K562 (cell line): ENCODE measurements at regions not wholly inside any gene's neighbourhood (a gene's known extent, or its start where the extent isn't known, plus 50 kb on each side); places are given as distances from the start of the nearest gene placed in this dataset.

Experiments used
- ATAC-seq: fragments of 200-7000 bp; cut with Tn5 transposase; 3 replicates; pipeline ENCODE4 v1.9.1; 2020; ENCODE audit warnings: moderate library complexity
- BruUV-seq: library from RNA; stranded (reverse); fragments of 400-500 nt; replicated peaks from 2 replicates; lab custom pipeline; 2021; lab: Mats Ljungman, UMichigan
- CTCF ChIA-PET: fragments of 300-600 bp; formaldehyde crosslinking; extraction: SDS; loops from one replicate; lab custom pipeline; 2021; ENCODE audit warnings: low intra/inter-chr PET ratio; lab: Yijun Ruan, JAX
- POLR2A ChIA-PET: fragments of 300-600, 350-650 bp; sonication (Branson Sonifier 250); formaldehyde crosslinking; extraction: SDS; loops from one replicate; lab custom pipeline; 2021; ENCODE audit warnings: antibody characterized with exemption, inconsistent platforms; lab: Yijun Ruan, JAX
- DNase-seq, 4 experiments: peaks; one replicate each; pipeline versions ENCODE4 v3.0.0 to v3.0.0-alpha.2; 2011 to 2018; ENCODE audit warnings: low spot score in 3 of 4, mixed read lengths in 3 of 4; ENCODE audit errors: extremely low read depth in 1 of 4
- FAIRE-seq: peaks from 2 replicates; lab custom pipeline; 2011; peaks lifted over from hg19 to GRCh38; lab: Jason Lieb, UNC
- H2AFZ ChIP-seq: 2 replicates; pipeline ENCODE4 v1.6.0; 2011; ENCODE audit warnings: low read depth, low read length, control low read depth, inconsistent platforms
- H3K27ac ChIP-seq: fragments of 200-600 bp; 3 replicates; pipeline ENCODE4 v1.8.0; 2011; ENCODE audit warnings: low read depth, mild to moderate bottlenecking, control low read depth, inconsistent platforms, low read length, moderate library complexity, mixed read lengths; ENCODE audit errors: extremely low read depth
- H3K27me3 ChIP-seq, 2 experiments: fragments of 300-600 bp in 1 of 2; 2 replicates in 1 of 2; 3 replicates in 1 of 2; pipeline versions ENCODE4 v1.6.0 to v1.8.0; 2011; ENCODE audit warnings: inconsistent platforms in 2 of 2, low read length in 2 of 2, mild to moderate bottlenecking in 1 of 2, mixed read lengths in 1 of 2, moderate library complexity in 1 of 2; ENCODE audit not compliant: control insufficient read depth in 2 of 2, insufficient read depth in 2 of 2
- H3K36me3 ChIP-seq: fragments of 300-600 bp; 3 replicates; pipeline ENCODE4 v1.8.0; 2011; ENCODE audit warnings: mild to moderate bottlenecking, low read length, inconsistent platforms; ENCODE audit not compliant: control insufficient read depth, insufficient read depth
- H3K4me1 ChIP-seq, 2 experiments: fragments of 200-600 bp in 1 of 2; replicated peaks in 1 of 2; 2 replicates in 1 of 2; 3 replicates in 1 of 2; pipeline versions ENCODE4 v1.5.1 to v1.8.0; 2011; ENCODE audit warnings: inconsistent platforms in 2 of 2, low read length in 2 of 2, mild to moderate bottlenecking in 1 of 2, mixed read lengths in 1 of 2, moderate library complexity in 1 of 2; ENCODE audit not compliant: control insufficient read depth in 2 of 2, insufficient read depth in 2 of 2
- H3K4me2 ChIP-seq: 2 replicates; pipeline ENCODE4 v1.6.1; 2011; ENCODE audit warnings: low read length, control low read depth, inconsistent platforms, mixed read lengths; ENCODE audit not compliant: insufficient read depth
- H3K4me3 ChIP-seq: fragments of 200-600 bp; sonication (generic), shearing (Covaris generic); 2 replicates; pipeline ENCODE4 v1.5.1; 2016; ENCODE audit warnings: control low read depth, inconsistent platforms
- H3K79me2 ChIP-seq: fragments of 200-600 bp; 3 replicates; pipeline ENCODE4 v1.8.0; 2011; ENCODE audit warnings: low read length, inconsistent platforms; ENCODE audit not compliant: control insufficient read depth, insufficient read depth
- H3K9ac ChIP-seq, 2 experiments: 2 replicates each; pipeline versions ENCODE4 v1.6.0 to v1.6.1; 2011; ENCODE audit warnings: low read depth in 2 of 2, low read length in 2 of 2, control low read depth in 1 of 2, inconsistent platforms in 1 of 2, mild to moderate bottlenecking in 1 of 2, mixed read lengths in 1 of 2; ENCODE audit not compliant: insufficient read depth in 1 of 2
- H3K9me1 ChIP-seq: one replicate; pipeline ENCODE4 v1.6.0; 2011; ENCODE audit warnings: inconsistent platforms, mild to moderate bottlenecking, low read length, moderate library complexity; ENCODE audit not compliant: control insufficient read depth, insufficient read depth
- H3K9me3 ChIP-seq: replicated peaks from 2 replicates; pipeline ENCODE4 v1.5.1; 2011; ENCODE audit warnings: low read depth, low read length, inconsistent platforms; ENCODE audit not compliant: control insufficient read depth, insufficient read depth
- H4K20me1 ChIP-seq: replicated peaks from 2 replicates; pipeline ENCODE4 v1.6.1; 2011; ENCODE audit warnings: low read length, inconsistent platforms, mixed read lengths; ENCODE audit not compliant: control insufficient read depth, insufficient read depth
- E2F3 ChIP-seq: fragments of 250-450 bp; sonication (Bioruptor Pico); IDR thresholded peaks from 2 replicates; pipeline ENCODE4 v1.4.0; 2020; ENCODE audit warnings: mild to moderate bottlenecking
- HDAC6 ChIP-seq: IDR thresholded peaks from 2 replicates; pipeline ENCODE4 v1.6.1; 2012; ENCODE audit warnings: low read depth, mild to moderate bottlenecking, control low read depth, inconsistent platforms, low read length, moderate library complexity
- HLTF ChIP-seq: fragments of 450-650 bp; IDR thresholded peaks from 2 replicates; pipeline ENCODE4 v1.6.1; 2016
- NFATC3 ChIP-seq: fragments of 450-650 bp; IDR thresholded peaks from 2 replicates; pipeline ENCODE4 v1.6.1; 2017; ENCODE audit warnings: mild to moderate bottlenecking
- PTRF ChIP-seq: fragments of 450-650 bp; IDR thresholded peaks from 2 replicates; pipeline ENCODE4 v1.6.1; 2016; ENCODE audit warnings: mild to moderate bottlenecking, missing genetic modification characterization, missing compliant biosample characterization
- TCF3 ChIP-seq: sonication (generic); formaldehyde crosslinking; IDR thresholded peaks from 2 replicates; pipeline ENCODE4 v1.4.0; 2020; ENCODE audit warnings: mild to moderate bottlenecking, missing genetic modification reagents
- ZBTB34 ChIP-seq: fragments of 250-450 bp; sonication (Bioruptor Pico); IDR thresholded peaks from 2 replicates; pipeline ENCODE4 v1.8.0; 2021; ENCODE audit warnings: mild to moderate bottlenecking, moderate library complexity
- ZNF146 ChIP-seq: IDR thresholded peaks from one replicate; pipeline ENCODE4 v1.6.1; 2018; ENCODE audit warnings: missing compliant biosample characterization; ENCODE audit not compliant: unreplicated experiment
- WGBS: fragments of 100-300 bp; shearing (Covaris generic); methylation state at CpG from one replicate; pipeline ENCODE4 v1.1.6; 2016; ENCODE audit warnings: low coverage, mixed read lengths; ENCODE audit not compliant: insufficient coverage; ENCODE audit errors: missing lambda C conversion rate; 5-methylcytosine and 5-hydroxymethylcytosine counted together
- in situ Hi-C: fragments of 300-500 bp; cut with MboI; formaldehyde crosslinking; loops from 4 replicates; pipeline ENCODE4 v1.15.0; 2018; ENCODE audit warnings: inconsistent platforms, mixed read lengths
- intact Hi-C: fragments of 100-400 bp; cut with micrococcal nuclease; formaldehyde crosslinking; loops from 2 replicates; pipeline ENCODE4 v1.14.2; 2022
- TF ChIP-seq, protein P1 (sequence below): sonication (generic); formaldehyde crosslinking; IDR thresholded peaks from 2 replicates; pipeline ENCODE4 v1.8.1; 2023; ENCODE audit warnings: mild to moderate bottlenecking, missing genetic modification reagents, moderate library complexity

- no peak for TF ChIP-seq ZBTB34 (CRISPR knock-in tag)
- no peak for TF ChIP-seq HDAC6
- TF ChIP-seq NFATC3, result no peak
- no peak for TF ChIP-seq TCF3 (CRISPR knock-in tag)
- no peak for TF ChIP-seq HLTF
- TF ChIP-seq E2F3 (CRISPR knock-in tag), result no peak
- no peak for TF ChIP-seq ZNF146 (CRISPR knock-in tag)
- no peak for TF ChIP-seq PTRF (tag)
- TF ChIP-seq, protein P1, sequence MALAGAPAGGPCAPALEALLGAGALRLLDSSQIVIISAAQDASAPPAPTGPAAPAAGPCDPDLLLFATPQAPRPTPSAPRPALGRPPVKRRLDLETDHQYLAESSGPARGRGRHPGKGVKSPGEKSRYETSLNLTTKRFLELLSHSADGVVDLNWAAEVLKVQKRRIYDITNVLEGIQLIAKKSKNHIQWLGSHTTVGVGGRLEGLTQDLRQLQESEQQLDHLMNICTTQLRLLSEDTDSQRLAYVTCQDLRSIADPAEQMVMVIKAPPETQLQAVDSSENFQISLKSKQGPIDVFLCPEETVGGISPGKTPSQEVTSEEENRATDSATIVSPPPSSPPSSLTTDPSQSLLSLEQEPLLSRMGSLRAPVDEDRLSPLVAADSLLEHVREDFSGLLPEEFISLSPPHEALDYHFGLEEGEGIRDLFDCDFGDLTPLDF (CRISPR knock-in tag), result no peak
- ChIA-PET POLR2A (no interaction called here), CTCF (no interaction called here)
Observed at GRCh38 chr18:44482761-44483160, 197.9 kb upstream of the SETBP1 start.

More at GRCh38 chr18:44482761-44483160, 197.9 kb upstream of the SETBP1 start:
- H3K4me3 ChIP-seq, result no peak overlapping the region
- H3K9ac ChIP-seq, result no peak overlapping the region
- FAIRE-seq, result no peak
- no peak overlapping the region for H3K27ac ChIP-seq
- no peaks in the 10 kb centered on the region for H3K36me3 ChIP-seq
- no peaks in the 10 kb centered on the region for H3K79me2 ChIP-seq
- WGBS, result 1% methylated on average over 4 of the region's 4 CpGs
- no peak for ATAC-seq
- in situ Hi-C loops (no loop called here), intact Hi-C loops (no loop called here)
- H3K27me3 ChIP-seq, result no peaks in the 10 kb centered on the region
- BruUV-seq, result no TSS peak
- H2AFZ ChIP-seq, result no peak overlapping the region
- no peak for DNase-seq
- no peaks in the 10 kb centered on the region for H3K4me1 ChIP-seq
- H3K9me3 ChIP-seq, result no peaks in the 10 kb centered on the region
- H3K4me2 ChIP-seq, result no peak overlapping the region
- H4K20me1 ChIP-seq, result no peaks in the 10 kb centered on the region
- no peaks in the 10 kb centered on the region for H3K9me1 ChIP-seq
